GM19468 (cell line): ENCODE measurements at regions not wholly inside any gene's neighbourhood (a gene's known extent, or its start where the extent isn't known, plus 50 kb on each side); places are given as distances from the start of the nearest gene placed in this dataset.

ENCODE experiments used
- ATAC-seq: cut with Tn5 transposase; IDR thresholded peaks from one replicate; pipeline ENCODE4 v1.9.1; 2021; ENCODE audit warnings: mild to moderate bottlenecking, moderate library complexity, moderate number of reproducible peaks; ENCODE audit not compliant: unreplicated experiment; ENCODE audit errors: extremely low read depth

GRCh38 chr6:144335311-144335861, 50.3 kb downstream of the UTRN start:
- no peak for ATAC-seq

GRCh38 chr6:144335914-144336313, 50.8 kb downstream of the UTRN start:
- ATAC-seq = peak; percentile 52

DNA sequence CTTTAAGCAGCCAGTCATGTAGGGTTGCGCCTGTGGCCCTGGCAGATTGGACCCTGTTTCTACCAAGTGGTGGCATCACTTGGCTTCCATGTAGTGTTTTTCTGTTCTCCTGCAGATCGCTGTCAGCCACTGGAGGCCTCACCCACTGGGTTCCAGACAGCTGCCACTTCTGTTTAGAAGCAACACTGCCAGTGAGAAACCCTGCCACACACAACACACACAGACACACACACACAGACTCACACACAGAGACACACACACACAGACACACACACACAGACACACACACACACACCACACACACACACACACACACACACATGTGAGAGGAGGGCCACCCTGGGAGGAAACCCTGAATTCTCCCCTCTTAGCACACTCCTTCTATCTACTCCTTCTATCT, 51.8 kb downstream of the UTRN start:
- no peak for ATAC-seq

- no peak for ATAC-seq
Measured at GRCh38 chr6:144338474-144338873, 53.3 kb downstream of the UTRN start.

DNA sequence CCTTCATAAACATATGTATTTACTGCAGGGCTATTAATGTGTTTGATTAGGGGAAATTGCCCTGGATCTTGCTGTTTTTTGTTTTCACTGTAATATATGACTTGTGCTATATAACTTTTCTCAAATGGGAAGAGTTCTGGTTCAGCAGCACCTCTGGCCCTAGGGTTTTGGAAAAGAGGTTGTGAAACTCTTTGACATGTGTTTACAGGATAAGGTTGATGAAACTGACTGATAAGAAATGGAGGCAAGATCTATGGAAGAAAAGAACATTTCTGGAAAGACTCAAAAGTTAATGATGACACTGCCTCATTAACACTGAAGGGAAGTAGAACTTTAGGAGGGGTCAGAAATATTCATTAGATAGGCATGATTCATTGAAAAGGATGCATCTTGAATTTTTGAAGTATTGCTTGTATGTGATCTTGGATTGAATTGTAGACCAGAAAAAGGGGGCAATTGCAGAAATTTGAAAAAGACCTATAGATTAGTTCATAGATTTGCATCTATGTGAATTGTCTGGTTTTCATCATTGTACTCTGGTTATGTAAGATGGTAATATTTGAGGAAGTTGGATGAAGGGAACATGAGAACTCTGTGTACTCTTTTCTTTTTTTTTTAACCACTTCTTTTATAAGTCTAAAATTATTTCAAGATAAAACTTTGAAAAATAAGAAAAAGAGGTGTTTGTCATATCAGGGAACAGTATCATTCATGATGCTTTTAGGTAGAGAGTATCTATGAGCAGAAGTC, 54.0 kb downstream of the UTRN start:
- ATAC-seq = no peak

DNA sequence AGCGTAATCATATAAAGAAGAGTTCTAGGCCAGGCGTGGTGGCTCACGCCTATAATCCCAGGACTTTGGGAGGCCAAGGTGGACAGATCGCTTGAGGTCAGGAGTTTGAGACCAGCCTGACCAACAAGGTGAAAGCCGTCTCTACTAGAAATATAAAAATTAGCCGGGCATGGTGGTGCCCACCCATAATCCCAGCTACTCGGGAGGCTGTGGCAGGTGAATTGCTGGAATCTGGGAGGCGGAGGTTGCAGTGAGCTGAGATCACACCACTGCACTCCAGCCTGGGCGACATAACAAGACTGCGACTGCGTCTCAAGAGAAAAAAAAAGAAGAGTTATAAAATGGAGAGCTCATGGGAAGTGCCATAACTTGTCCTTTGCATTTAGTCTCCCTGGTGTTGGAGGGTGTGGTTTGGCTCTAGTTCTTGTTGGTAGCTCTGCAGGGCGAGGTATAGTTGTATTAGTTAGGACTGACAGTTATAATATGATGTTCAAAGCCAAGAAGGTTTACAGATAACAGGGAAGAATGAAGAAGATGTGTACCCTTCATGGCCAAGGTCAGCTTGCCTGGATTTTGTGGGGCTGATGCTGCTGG, 54.8 kb downstream of the UTRN start:
- no peak for ATAC-seq

- ATAC-seq = no peak
Measured at GRCh38 chr6:144340541-144341371, 55.6 kb downstream of the UTRN start.

DNA sequence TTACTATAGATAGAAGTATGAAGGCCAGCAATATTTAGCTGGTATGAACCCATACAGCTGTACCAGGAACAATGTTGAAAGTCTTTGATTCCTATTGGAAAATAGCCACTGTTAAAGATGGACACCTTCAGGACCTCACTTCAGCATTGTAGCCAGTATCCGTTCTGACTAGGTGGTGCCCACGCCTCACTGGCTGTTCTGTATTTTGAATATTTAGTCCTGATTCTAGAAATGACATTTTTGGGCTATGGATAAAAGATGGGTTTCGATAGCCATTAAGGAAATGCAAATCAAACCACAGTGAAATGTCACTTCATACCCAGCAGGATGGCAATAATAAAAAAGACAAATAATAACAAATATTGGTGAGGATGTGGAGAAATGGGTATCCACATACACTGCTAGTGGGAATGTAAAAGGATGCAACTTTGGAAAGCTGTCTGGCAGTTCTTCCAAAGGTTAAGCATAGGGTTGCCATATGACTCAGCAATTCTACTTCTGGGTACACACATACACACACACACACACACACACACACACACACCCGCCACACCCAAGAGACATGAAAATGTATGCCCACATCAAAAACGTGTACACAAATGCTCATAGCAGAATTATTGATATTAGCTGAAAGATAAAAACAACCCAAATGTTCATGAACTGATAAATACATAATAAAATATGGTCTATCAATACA, 56.8 kb downstream of the UTRN start:
- peak; percentile 39 for ATAC-seq

DNA sequence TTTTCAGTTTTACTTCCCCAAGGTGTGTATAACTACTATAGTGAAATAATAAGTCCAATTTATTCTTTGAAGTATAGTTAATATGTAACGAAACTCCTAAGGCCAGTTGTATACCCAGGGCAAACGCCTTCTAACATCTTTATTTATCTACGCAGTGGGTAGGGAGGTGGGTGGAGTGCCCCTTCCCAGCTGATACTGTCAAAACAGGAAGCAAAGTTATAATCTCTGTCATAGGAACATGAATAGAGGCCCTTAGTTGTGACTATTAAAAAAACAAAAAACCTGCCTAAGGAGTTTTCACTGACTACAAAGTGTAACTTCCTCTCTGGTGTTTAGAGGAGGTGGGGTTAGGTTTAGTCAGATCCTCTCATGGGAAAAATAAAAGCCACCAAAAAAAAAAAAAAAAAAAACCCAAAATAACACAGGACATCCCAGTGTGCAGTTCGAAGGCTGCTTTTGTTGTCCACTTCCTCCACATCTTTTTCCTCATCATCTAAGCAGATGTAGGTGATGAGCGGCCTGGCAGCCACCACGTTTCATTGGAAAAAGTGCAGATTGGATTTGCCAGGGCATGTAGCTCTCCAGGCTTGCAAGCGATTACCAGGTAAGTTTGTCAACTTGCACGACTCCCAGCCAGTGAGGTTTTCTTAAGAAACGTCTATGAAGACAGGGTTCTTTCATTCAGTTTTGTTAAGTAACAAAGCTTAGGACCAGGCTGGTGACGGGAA, 58.7 kb downstream of the UTRN start:
- ATAC-seq = no peak

- peak; percentile 27 for ATAC-seq
Measured at GRCh38 chr6:144344646-144345045, 59.5 kb downstream of the UTRN start.

DNA sequence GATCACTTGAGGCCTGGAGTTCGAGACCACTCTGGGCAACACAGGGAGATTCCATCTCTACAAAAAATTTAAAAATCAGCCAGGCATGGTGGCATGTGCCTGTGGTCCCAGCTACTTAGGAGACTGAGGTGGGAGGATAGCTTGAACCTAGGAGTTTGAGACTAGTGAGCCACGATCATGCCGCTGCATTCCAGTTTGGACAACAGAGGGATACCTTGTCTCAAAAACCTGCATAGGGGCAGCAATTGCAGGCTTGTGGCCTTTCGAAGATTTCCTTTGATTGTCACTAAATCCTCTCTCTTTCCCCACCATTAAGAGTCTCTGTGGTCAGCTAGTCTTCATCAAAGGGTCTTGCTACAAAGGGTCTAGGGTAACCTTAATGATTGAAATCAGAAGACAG, 60.3 kb downstream of the UTRN start:
- no peak for ATAC-seq

- no peak for ATAC-seq
Measured at GRCh38 chr6:144346719-144347447, 61.7 kb downstream of the UTRN start.

- no peak for ATAC-seq
Measured at GRCh38 chr6:144347448-144347759, 62.3 kb downstream of the UTRN start.

GRCh38 chr6:144347933-144348332, 62.8 kb downstream of the UTRN start:
- no peak for ATAC-seq

DNA sequence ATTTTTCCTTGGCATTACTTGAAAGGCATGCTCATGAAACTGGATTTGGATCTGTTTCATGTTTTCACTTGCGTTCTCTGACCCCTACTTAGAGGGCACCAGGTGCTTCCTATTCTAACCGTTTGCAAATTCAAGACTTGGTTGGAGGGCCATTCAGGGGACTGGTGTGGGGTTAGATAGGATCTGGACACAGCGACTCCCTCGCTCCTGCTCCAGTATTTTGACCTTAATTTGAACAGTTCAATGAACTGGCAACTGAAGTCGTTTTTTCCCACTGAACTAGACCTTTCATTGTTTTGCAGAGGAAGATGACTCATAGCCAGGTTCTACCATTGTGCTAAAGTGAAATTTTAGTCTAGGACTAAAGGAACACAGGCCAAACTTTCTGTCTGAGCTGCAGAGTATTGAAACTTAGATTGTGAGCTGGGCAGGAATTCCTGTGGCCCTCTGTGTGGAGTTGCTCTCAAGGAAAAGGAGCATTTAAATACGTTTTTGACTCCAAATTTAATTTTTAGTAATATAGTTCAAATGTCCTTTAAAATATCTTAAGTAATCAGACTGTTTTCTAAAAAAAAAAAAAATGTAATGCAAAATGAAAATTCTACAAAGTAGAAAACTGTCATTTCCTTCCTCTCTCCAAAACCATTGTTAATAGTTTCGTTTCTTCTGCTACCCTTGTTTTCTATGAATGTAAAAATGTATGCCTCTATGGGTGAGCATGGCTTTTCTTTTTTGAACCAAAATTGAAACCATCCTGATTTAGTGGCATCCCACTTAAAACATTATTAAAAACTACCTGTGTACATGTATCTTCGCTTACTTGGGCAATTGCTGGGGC, 64.8 kb downstream of the UTRN start:
- ATAC-seq = peak; percentile 7

DNA sequence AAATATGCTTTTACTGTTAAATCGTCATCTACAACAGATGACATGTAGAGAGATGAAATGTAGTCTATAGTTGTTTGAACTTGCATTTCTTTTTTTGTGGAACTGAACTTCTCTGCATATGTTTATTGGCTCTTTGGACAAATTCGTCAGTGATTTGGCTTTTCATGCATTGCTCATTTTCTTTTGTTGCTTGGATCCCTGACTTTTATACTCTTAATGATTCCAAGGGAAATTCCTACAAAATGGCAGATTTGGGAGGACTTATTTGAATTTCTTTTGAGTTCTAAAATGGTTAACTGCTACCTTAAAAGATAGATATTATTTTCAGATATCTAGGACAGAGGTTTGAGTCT, 65.4 kb downstream of the UTRN start:
- no peak for ATAC-seq

DNA sequence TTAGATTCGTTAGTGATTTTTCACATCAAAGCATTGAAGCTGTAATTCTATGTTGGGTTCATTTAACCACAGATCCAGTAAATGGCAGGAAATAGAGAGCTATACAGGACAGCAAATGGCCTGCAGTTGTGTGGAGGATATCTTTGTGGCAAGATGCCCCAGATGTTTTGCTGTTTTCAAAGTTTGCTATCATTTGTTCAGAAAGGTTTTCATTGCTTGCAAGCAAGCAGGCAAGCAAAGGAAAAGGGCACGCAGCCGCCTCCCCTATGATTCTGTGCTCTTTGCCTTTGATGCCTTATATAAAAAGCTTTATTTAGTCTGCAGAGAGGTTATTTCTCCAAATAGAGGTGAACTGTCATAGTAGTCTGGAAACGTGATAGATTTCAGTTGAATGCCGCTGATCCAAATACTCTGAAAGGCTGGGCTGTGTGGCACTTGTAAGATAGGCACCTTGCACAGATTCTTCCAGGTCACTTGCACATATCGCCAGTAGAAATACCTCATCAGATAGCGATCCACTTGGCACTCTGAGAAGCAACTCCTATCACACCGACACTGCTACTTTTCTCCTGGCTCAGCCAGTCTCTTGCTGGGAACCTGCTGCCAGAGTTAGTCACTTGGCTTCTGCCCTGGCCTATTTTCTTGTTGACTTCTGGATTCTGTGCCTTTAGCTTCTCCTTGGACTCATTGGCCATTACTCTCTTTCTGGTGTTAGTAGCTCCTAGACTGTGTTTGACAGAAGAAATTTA, 66.4 kb downstream of the UTRN start:
- ATAC-seq = no peak

GRCh38 chr6:144352331-144352730, 67.2 kb downstream of the UTRN start:
- no peak for ATAC-seq
